ENCODE measurements at regions not wholly inside any gene's neighbourhood (a gene's known extent, or its start where the extent isn't known, plus 50 kb on each side); places are given as distances from the start of the nearest gene placed in this dataset.

DNA sequence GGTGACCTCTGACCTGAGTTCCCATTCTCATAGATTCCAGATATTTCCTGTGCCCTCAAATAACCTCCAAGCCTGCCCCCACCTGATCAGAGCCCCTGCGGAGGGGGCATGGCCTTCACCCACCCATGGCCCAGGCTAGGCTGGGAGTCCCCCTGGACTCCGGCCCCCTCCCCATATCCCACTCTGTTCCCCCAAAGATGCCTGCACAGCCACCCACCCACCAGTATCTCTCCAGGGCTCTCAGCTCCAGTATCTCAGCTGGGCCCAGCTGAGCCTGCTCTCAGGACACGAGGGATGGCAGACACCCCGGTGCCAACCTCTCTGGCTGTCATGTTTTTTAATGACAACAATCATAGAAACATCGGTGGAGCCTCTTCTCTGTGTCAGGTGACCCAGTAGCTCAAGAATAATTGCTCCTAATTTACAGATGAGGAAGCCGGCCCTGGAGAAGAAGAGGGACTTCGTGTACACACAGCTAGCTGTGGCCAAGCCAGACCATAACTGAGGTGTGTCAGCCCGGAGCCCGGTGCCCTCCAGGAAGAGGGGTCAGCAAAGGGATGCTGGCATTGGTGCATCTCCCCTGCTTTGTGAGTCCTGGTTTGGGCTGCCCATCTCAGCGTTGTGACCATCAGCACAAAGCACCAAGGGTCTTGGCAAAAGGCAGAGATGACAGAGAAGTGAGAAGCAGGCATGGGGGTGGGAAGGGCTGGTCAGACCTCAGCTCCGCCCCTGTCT is 84.4 kb downstream of the SDC1 start:
- TF ChIP-seq POLR2A (conservative IDR thresholded peaks at IDR 0.05) (no peak), MEF2A (IDR thresholded peaks at IDR 0.05; ENCODE audit: control insufficient read depth, low read depth, low read length) (no peak), JUND (IDR thresholded peaks at IDR 0.05; ENCODE audit: borderline replicate concordance, low read depth, low read length) (no peak), JUND (tag; IDR thresholded peaks at IDR 0.05; ENCODE audit: borderline replicate concordance, low read depth, low read length) (no peak), GATAD2B (IDR thresholded peaks at IDR 0.05; ENCODE audit: borderline replicate concordance) (no peak), EP300 (IDR thresholded peaks at IDR 0.05; ENCODE audit: low read length) (no peak), POLR2AphosphoS5 (IDR thresholded peaks at IDR 0.05; ENCODE audit: control insufficient read depth, insufficient read depth, low read depth, low read length) (no peak), ZNF77 (CRISPR knock-in tag; IDR thresholded peaks at IDR 0.05) (no peak), ZNF224 (CRISPR knock-in tag; IDR thresholded peaks at IDR 0.05) (no peak), EZH2 (IDR thresholded peaks at IDR 0.05; ENCODE audit: borderline replicate concordance, low read depth, low read length) (no peak), PPARD (CRISPR knock-in tag; IDR thresholded peaks at IDR 0.05) (no peak)
- TF ChIP-seq, protein P1, sequence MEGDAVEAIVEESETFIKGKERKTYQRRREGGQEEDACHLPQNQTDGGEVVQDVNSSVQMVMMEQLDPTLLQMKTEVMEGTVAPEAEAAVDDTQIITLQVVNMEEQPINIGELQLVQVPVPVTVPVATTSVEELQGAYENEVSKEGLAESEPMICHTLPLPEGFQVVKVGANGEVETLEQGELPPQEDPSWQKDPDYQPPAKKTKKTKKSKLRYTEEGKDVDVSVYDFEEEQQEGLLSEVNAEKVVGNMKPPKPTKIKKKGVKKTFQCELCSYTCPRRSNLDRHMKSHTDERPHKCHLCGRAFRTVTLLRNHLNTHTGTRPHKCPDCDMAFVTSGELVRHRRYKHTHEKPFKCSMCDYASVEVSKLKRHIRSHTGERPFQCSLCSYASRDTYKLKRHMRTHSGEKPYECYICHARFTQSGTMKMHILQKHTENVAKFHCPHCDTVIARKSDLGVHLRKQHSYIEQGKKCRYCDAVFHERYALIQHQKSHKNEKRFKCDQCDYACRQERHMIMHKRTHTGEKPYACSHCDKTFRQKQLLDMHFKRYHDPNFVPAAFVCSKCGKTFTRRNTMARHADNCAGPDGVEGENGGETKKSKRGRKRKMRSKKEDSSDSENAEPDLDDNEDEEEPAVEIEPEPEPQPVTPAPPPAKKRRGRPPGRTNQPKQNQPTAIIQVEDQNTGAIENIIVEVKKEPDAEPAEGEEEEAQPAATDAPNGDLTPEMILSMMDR (IDR thresholded peaks at IDR 0.05 in 2 of 3, conservative IDR thresholded peaks at IDR 0.05 in 1 of 3; ENCODE audit: insufficient read depth in 2 of 3, low read depth in 1 of 3, low read length in 3 of 3) = no peak

All from K562 (cell line).